Large intestine (tissue), 3 donors: ENCODE measurements at regions not wholly inside any gene's neighbourhood (a gene's known extent, or its start where the extent isn't known, plus 50 kb on each side); places are given as distances from the start of the nearest gene placed in this dataset.

ENCODE experiments used
- DNase-seq, 2 donors: peaks; one replicate each; pipeline versions ENCODE4 v3.0.0 to v3.0.0-alpha.2; 2013
- H3K27ac ChIP-seq: one replicate; pipeline ENCODE4 v1.5.1; 2013; ENCODE audit warnings: low read length
- H3K27me3 ChIP-seq: 2 replicates; pipeline ENCODE4 v1.6.1; 2013; ENCODE audit warnings: low read length; ENCODE audit not compliant: control insufficient read depth, insufficient read depth
- H3K36me3 ChIP-seq: 2 replicates; pipeline ENCODE4 v1.6.1; 2013; ENCODE audit warnings: low read length; ENCODE audit not compliant: control insufficient read depth, insufficient read depth
- H3K4me1 ChIP-seq: one replicate; pipeline ENCODE4 v1.6.1; 2013; ENCODE audit warnings: low read length; ENCODE audit not compliant: control insufficient read depth, insufficient read depth
- H3K4me3 ChIP-seq: one replicate; pipeline ENCODE4 v1.5.1; 2013; ENCODE audit warnings: low read length
- H3K9me3 ChIP-seq: one replicate; pipeline ENCODE4 v1.6.1; 2013; ENCODE audit warnings: mild to moderate bottlenecking, low read depth, low read length, moderate library complexity; ENCODE audit not compliant: control insufficient read depth
- WGBS: methylation state at CpG from one replicate; pipeline ENCODE4 v1.1.5; 2013; ENCODE audit warnings: low lambda C conversion rate; ENCODE audit not compliant: insufficient coverage; 5-methylcytosine and 5-hydroxymethylcytosine counted together

GRCh38 chr3:3577823-3578222 lies 221.4 kb upstream of the LRRN1 start:
- Histone ChIP-seq H3K4me1 (no peaks in the 10 kb centered on the region), H3K27me3 (no peaks in the 10 kb centered on the region), H3K4me3 (no peak overlapping the region), H3K36me3 (no peaks in the 10 kb centered on the region), H3K27ac (no peak overlapping the region), H3K9me3 (no peaks in the 10 kb centered on the region)
- no peak for DNase-seq
- whole genome bisulfite sequencing, result no CpG with 5 or more reads among the region's 13 CpGs

- DNase-seq, result no peak
- 86% methylated on average over 1 of the region's 1 CpG for WGBS
- Histone ChIP-seq H3K36me3 (no peaks in the 10 kb centered on the region), H3K27me3 (no peaks in the 10 kb centered on the region), H3K27ac (no peak overlapping the region), H3K4me3 (no peak overlapping the region), H3K4me1 (no peaks in the 10 kb centered on the region), H3K9me3 (no peaks in the 10 kb centered on the region)
Measured at GRCh38 chr3:3573341-3573740, 225.9 kb upstream of the LRRN1 start.

- 100% methylated on average over 1 of the region's 4 CpGs for WGBS
- Histone ChIP-seq H3K4me1 (no peaks in the 10 kb centered on the region), H3K27ac (no peak overlapping the region), H3K9me3 (no peaks in the 10 kb centered on the region), H3K27me3 (no peaks in the 10 kb centered on the region), H3K36me3 (no peaks in the 10 kb centered on the region), H3K4me3 (no peak overlapping the region)
- no peak for DNase-seq
Measured at GRCh38 chr3:3560591-3561311, 238.5 kb upstream of the LRRN1 start.

- H3K9me3 ChIP-seq, result no peaks in the 10 kb centered on the region
- no CpG with 5 or more reads among the region's 2 CpGs for WGBS
- H3K36me3 ChIP-seq, result no peaks in the 10 kb centered on the region
- no peaks in the 10 kb centered on the region for H3K4me1 ChIP-seq
- H3K27ac ChIP-seq, result no peak overlapping the region
- no peaks in the 10 kb centered on the region for H3K27me3 ChIP-seq
- no peak overlapping the region for H3K4me3 ChIP-seq
- no peak for DNase-seq
Measured at GRCh38 chr3:3559786-3560185, 239.4 kb upstream of the LRRN1 start.

GRCh38 chr3:3556078-3556477 lies 243.2 kb upstream of the LRRN1 start:
- no peaks in the 10 kb centered on the region for H3K27me3 ChIP-seq
- no peaks in the 10 kb centered on the region for H3K36me3 ChIP-seq
- H3K4me1 ChIP-seq, result no peaks in the 10 kb centered on the region
- 60% methylated on average over 1 of the region's 3 CpGs for WGBS
- H3K9me3 ChIP-seq, result no peaks in the 10 kb centered on the region
- H3K27ac ChIP-seq, result no peak overlapping the region
- no peak overlapping the region for H3K4me3 ChIP-seq
- no peak for DNase-seq

GRCh38 chr3:3553236-3553635 lies 246.0 kb upstream of the LRRN1 start:
- Histone ChIP-seq H3K27me3 (no peaks in the 10 kb centered on the region), H3K9me3 (no peaks in the 10 kb centered on the region), H3K4me3 (no peak overlapping the region), H3K36me3 (no peaks in the 10 kb centered on the region), H3K27ac (no peak overlapping the region), H3K4me1 (no peaks in the 10 kb centered on the region)
- WGBS, result 80% methylated on average over 2 of the region's 6 CpGs
- DNase-seq, result no peak

GRCh38 chr3:3552761-3553160 lies 246.5 kb upstream of the LRRN1 start:
- no peaks in the 10 kb centered on the region for H3K9me3 ChIP-seq
- WGBS, result 60% methylated on average over 1 of the region's 3 CpGs
- H3K27ac ChIP-seq, result no peak overlapping the region
- H3K36me3 ChIP-seq, result no peaks in the 10 kb centered on the region
- no peaks in the 10 kb centered on the region for H3K27me3 ChIP-seq
- DNase-seq, result no peak
- H3K4me1 ChIP-seq, result no peaks in the 10 kb centered on the region
- H3K4me3 ChIP-seq, result no peak overlapping the region

- Histone ChIP-seq H3K36me3 (no peaks in the 10 kb centered on the region), H3K4me3 (no peak overlapping the region), H3K9me3 (no peaks in the 10 kb centered on the region), H3K27me3 (no peaks in the 10 kb centered on the region), H3K27ac (no peak overlapping the region), H3K4me1 (no peaks in the 10 kb centered on the region)
- no peak for DNase-seq
Measured at GRCh38 chr3:3551981-3552380, 247.2 kb upstream of the LRRN1 start.

- H3K27me3 ChIP-seq, result no peaks in the 10 kb centered on the region
- H3K4me1 ChIP-seq, result no peaks in the 10 kb centered on the region
- no peak overlapping the region for H3K27ac ChIP-seq
- WGBS, result no CpG with 5 or more reads among the region's 2 CpGs
- peaks cover 2% of the 10 kb centered on the region for H3K9me3 ChIP-seq
- H3K4me3 ChIP-seq, result no peak overlapping the region
- H3K36me3 ChIP-seq, result no peaks in the 10 kb centered on the region
- DNase-seq, result no peak
Measured at GRCh38 chr3:3545360-3545759, 253.9 kb upstream of the LRRN1 start.

- Histone ChIP-seq H3K27me3 (no peaks in the 10 kb centered on the region), H3K36me3 (no peaks in the 10 kb centered on the region)
- 100% methylated on average over 2 of the region's 4 CpGs for WGBS
Measured at GRCh38 chr3:3538451-3538850, 260.8 kb upstream of the LRRN1 start.

GRCh38 chr3:3532508-3532907 lies 266.7 kb upstream of the LRRN1 start:
- WGBS, result 70% methylated on average over 1 of the region's 1 CpG
- H3K27me3 ChIP-seq, result no peaks in the 10 kb centered on the region
- no peaks in the 10 kb centered on the region for H3K4me1 ChIP-seq
- H3K4me3 ChIP-seq, result no peak overlapping the region
- no peaks in the 10 kb centered on the region for H3K9me3 ChIP-seq
- no peak overlapping the region for H3K27ac ChIP-seq
- no peaks in the 10 kb centered on the region for H3K36me3 ChIP-seq
- DNase-seq, result no peak

More at GRCh38 chr3:3538451-3538850, 260.8 kb upstream of the LRRN1 start:
- no peaks in the 10 kb centered on the region for H3K4me1 ChIP-seq
- no peak overlapping the region for H3K4me3 ChIP-seq
- no peaks in the 10 kb centered on the region for H3K9me3 ChIP-seq
- no peak for DNase-seq
- H3K27ac ChIP-seq, result no peak overlapping the region
